C4-2B (cell line): ENCODE measurements at regions not wholly inside any gene's neighbourhood (a gene's known extent, or its start where the extent isn't known, plus 50 kb on each side); places are given as distances from the start of the nearest gene placed in this dataset.

Experiments
- CTCF ChIP-seq: fragments of 450-650 bp; conservative IDR thresholded peaks from 2 replicates; pipeline ENCODE4 v1.5.1; 2017; ENCODE audit warnings: mild to moderate bottlenecking
- ZFX ChIP-seq: fragments of 450-650 bp; IDR thresholded peaks from 2 replicates; pipeline ENCODE4 v1.6.1; 2017

- TF ChIP-seq CTCF (no peak), ZFX (no peak)
Observed at GRCh38 chr22:49166746-49167145, 660.9 kb downstream of the BRD1 start.
